ACC112 (cell line): ENCODE measurements at regions not wholly inside any gene's neighbourhood (a gene's known extent, or its start where the extent isn't known, plus 50 kb on each side); places are given as distances from the start of the nearest gene placed in this dataset.

Experiments used
- H2AFZ ChIP-seq: fragments of 200-600 bp; sonication (generic); one replicate; pipeline ENCODE4 v1.6.0; 2017; ENCODE audit warnings: antibody characterized with exemption, low read length; ENCODE audit not compliant: unreplicated experiment
- H3K27ac ChIP-seq: fragments of 200-600 bp; sonication (generic); 2 replicates; pipeline ENCODE4 v1.5.1; 2014; ENCODE audit warnings: low read depth, mild to moderate bottlenecking, antibody characterized with exemption, low read length, moderate library complexity
- H3K27me3 ChIP-seq: fragments of 200-600 bp; sonication (generic); 2 replicates; pipeline ENCODE4 v1.6.1; 2014; ENCODE audit warnings: mild to moderate bottlenecking, antibody characterized with exemption, low read length, moderate library complexity, mixed read lengths; ENCODE audit not compliant: insufficient read depth
- H3K36me3 ChIP-seq: fragments of 200-600 bp; sonication (generic); 2 replicates; pipeline ENCODE4 v1.6.1; 2016; ENCODE audit warnings: mild to moderate bottlenecking, antibody characterized with exemption, low read length, moderate library complexity, mixed read lengths; ENCODE audit not compliant: insufficient read depth
- H3K4me1 ChIP-seq: fragments of 200-600 bp; sonication (generic); one replicate; pipeline ENCODE4 v1.6.1; 2016; ENCODE audit warnings: low read length, mixed read lengths; ENCODE audit not compliant: insufficient read depth, unreplicated experiment, control insufficient read depth
- H3K4me3 ChIP-seq: fragments of 200-600 bp; sonication (generic); 2 replicates; pipeline ENCODE4 v1.5.1; 2014; ENCODE audit warnings: mild to moderate bottlenecking, low read depth, low read length
- H3K79me2 ChIP-seq: fragments of 200-600 bp; sonication (generic); one replicate; pipeline ENCODE4 v1.6.0; 2016; ENCODE audit warnings: low read length; ENCODE audit not compliant: control insufficient read depth, unreplicated experiment, insufficient read depth

GRCh38 chr2:12415536-12415935 lies 301.2 kb upstream of the TRIB2 start:
- no peaks in the 10 kb centered on the region for H3K79me2 ChIP-seq
- no peak overlapping the region for H3K4me3 ChIP-seq
- H3K27me3 ChIP-seq: no peaks in the 10 kb centered on the region
- no peak overlapping the region for H2AFZ ChIP-seq
- H3K36me3 ChIP-seq: no peaks in the 10 kb centered on the region
- peaks cover 6% of the 10 kb centered on the region for H3K4me1 ChIP-seq
- H3K27ac ChIP-seq: no peak overlapping the region

GRCh38 chr2:12416600-12416999 lies 300.1 kb upstream of the TRIB2 start:
- H3K27me3 ChIP-seq: no peaks in the 10 kb centered on the region
- peaks cover 6% of the 10 kb centered on the region for H3K4me1 ChIP-seq
- no peak overlapping the region for H3K4me3 ChIP-seq
- H2AFZ ChIP-seq: no peak overlapping the region
- H3K79me2 ChIP-seq: no peaks in the 10 kb centered on the region
- H3K27ac ChIP-seq: no peak overlapping the region
- no peaks in the 10 kb centered on the region for H3K36me3 ChIP-seq

GRCh38 chr2:12417786-12418185 lies 298.9 kb upstream of the TRIB2 start:
- no peaks in the 10 kb centered on the region for H3K79me2 ChIP-seq
- no peak overlapping the region for H3K4me3 ChIP-seq
- no peaks in the 10 kb centered on the region for H3K27me3 ChIP-seq
- H3K27ac ChIP-seq: no peak overlapping the region
- H3K36me3 ChIP-seq: no peaks in the 10 kb centered on the region
- peaks cover 4% of the 10 kb centered on the region for H3K4me1 ChIP-seq
- H2AFZ ChIP-seq: no peak overlapping the region

- Histone ChIP-seq H3K79me2 (no peaks in the 10 kb centered on the region), H3K27ac (no peak overlapping the region), H3K36me3 (no peaks in the 10 kb centered on the region), H3K27me3 (no peaks in the 10 kb centered on the region), H3K4me3 (no peak overlapping the region), H2AFZ (no peak overlapping the region), H3K4me1 (peaks cover 7% of the 10 kb centered on the region)
Measured at GRCh38 chr2:12419803-12420202, 296.9 kb upstream of the TRIB2 start.

GRCh38 chr2:12421046-12421445 lies 295.7 kb upstream of the TRIB2 start:
- H2AFZ ChIP-seq: no peak overlapping the region

GRCh38 chr2:12424219-12424618 lies 292.5 kb upstream of the TRIB2 start:
- H3K27me3 ChIP-seq: no peaks in the 10 kb centered on the region
- no peak overlapping the region for H2AFZ ChIP-seq
- H3K4me3 ChIP-seq: no peak overlapping the region
- H3K79me2 ChIP-seq: no peaks in the 10 kb centered on the region
- no peak overlapping the region for H3K27ac ChIP-seq
- H3K4me1 ChIP-seq: peaks cover 13% of the 10 kb centered on the region
- H3K36me3 ChIP-seq: no peaks in the 10 kb centered on the region

More at GRCh38 chr2:12421046-12421445, 295.7 kb upstream of the TRIB2 start:
- Histone ChIP-seq H3K4me3 (no peak overlapping the region), H3K4me1 (peaks cover 7% of the 10 kb centered on the region), H3K27me3 (no peaks in the 10 kb centered on the region), H3K36me3 (no peaks in the 10 kb centered on the region), H3K79me2 (no peaks in the 10 kb centered on the region), H3K27ac (no peak overlapping the region)

GRCh38 chr2:12424809-12425208 lies 291.9 kb upstream of the TRIB2 start:
- no peaks in the 10 kb centered on the region for H3K79me2 ChIP-seq
- no peak overlapping the region for H2AFZ ChIP-seq
- no peak overlapping the region for H3K4me3 ChIP-seq
- no peaks in the 10 kb centered on the region for H3K36me3 ChIP-seq
- peaks cover 17% of the 10 kb centered on the region for H3K4me1 ChIP-seq
- H3K27ac ChIP-seq: no peak overlapping the region
- H3K27me3 ChIP-seq: no peaks in the 10 kb centered on the region

GRCh38 chr2:12428324-12428723 lies 288.4 kb upstream of the TRIB2 start:
- Histone ChIP-seq H2AFZ (no peak overlapping the region), H3K27me3 (no peaks in the 10 kb centered on the region), H3K27ac (no peak overlapping the region), H3K79me2 (no peaks in the 10 kb centered on the region), H3K36me3 (no peaks in the 10 kb centered on the region), H3K4me1 (peaks cover 36% of the 10 kb centered on the region), H3K4me3 (no peak overlapping the region)

- no peaks in the 10 kb centered on the region for H3K36me3 ChIP-seq
- no peak overlapping the region for H2AFZ ChIP-seq
- H3K27ac ChIP-seq: no peak overlapping the region
- no peaks in the 10 kb centered on the region for H3K27me3 ChIP-seq
- H3K4me3 ChIP-seq: no peak overlapping the region
- no peaks in the 10 kb centered on the region for H3K79me2 ChIP-seq
- H3K4me1 ChIP-seq: peaks cover 37% of the 10 kb centered on the region
Measured at GRCh38 chr2:12428786-12429185, 287.9 kb upstream of the TRIB2 start.

- Histone ChIP-seq H3K27ac (peak overlapping the region; percentile 33), H3K79me2 (no peaks in the 10 kb centered on the region), H3K27me3 (no peaks in the 10 kb centered on the region), H3K36me3 (no peaks in the 10 kb centered on the region), H3K4me3 (no peak overlapping the region), H2AFZ (peak overlapping the region; percentile 76), H3K4me1 (peaks cover 30% of the 10 kb centered on the region)
Measured at GRCh38 chr2:12429779-12430406, 286.8 kb upstream of the TRIB2 start.

GRCh38 chr2:12430407-12431133 lies 286.2 kb upstream of the TRIB2 start:
- H3K4me1 ChIP-seq: peaks cover 30% of the 10 kb centered on the region
- peak overlapping the region; percentile 76 for H2AFZ ChIP-seq
- peak overlapping the region; percentile 33 for H3K27ac ChIP-seq
- no peaks in the 10 kb centered on the region for H3K79me2 ChIP-seq
- H3K36me3 ChIP-seq: no peaks in the 10 kb centered on the region
- no peak overlapping the region for H3K4me3 ChIP-seq
- H3K27me3 ChIP-seq: no peaks in the 10 kb centered on the region
